H1 (cell line): ENCODE measurements at regions not wholly inside any gene's neighbourhood (a gene's known extent, or its start where the extent isn't known, plus 50 kb on each side); places are given as distances from the start of the nearest gene placed in this dataset.

Source experiments
- CTCF ChIA-PET: fragments of 300-600 bp; sonication (Branson Sonifier 250); formaldehyde crosslinking; loops from one replicate; lab custom pipeline; 2021; ENCODE audit not compliant: partially characterized antibody; lab: Charles Lee
- POLR2A ChIA-PET: fragments of 300-600 bp; sonication (Branson Sonifier 250); formaldehyde crosslinking; loops from one replicate; lab custom pipeline; 2021; ENCODE audit warnings: inconsistent platforms; ENCODE audit not compliant: partially characterized antibody; lab: Charles Lee
- DNase-seq, 2 experiments: peaks; one replicate each; pipeline versions ENCODE4 v3.0.0 to v3.0.0-alpha.2; 2010 to 2022; ENCODE audit warnings: low spot score in 2 of 2, low read depth in 1 of 2, mixed read lengths in 1 of 2
- FAIRE-seq: peaks from 2 replicates; lab custom pipeline; 2011; peaks lifted over from hg19 to GRCh38; lab: Jason Lieb, UNC
- H2AFZ ChIP-seq: 2 replicates; pipeline ENCODE4 v1.8.1; 2012; ENCODE audit warnings: low read length, inconsistent platforms
- H2AK5ac ChIP-seq: 2 replicates; pipeline ENCODE4 v1.6.1; 2013; ENCODE audit warnings: low read depth, low read length
- H2BK120ac ChIP-seq: replicated peaks from 2 replicates; pipeline ENCODE3; 2013; ENCODE audit warnings: low read depth, low read length, inconsistent platforms
- H2BK12ac ChIP-seq: 2 replicates; pipeline ENCODE4 v1.6.1; 2013; ENCODE audit warnings: low read depth, low read length
- H2BK15ac ChIP-seq: 2 replicates; pipeline ENCODE4 v1.6.1; 2013; ENCODE audit warnings: low read length
- H2BK20ac ChIP-seq: 2 replicates; pipeline ENCODE4 v1.6.1; 2013; ENCODE audit warnings: low read length
- H2BK5ac ChIP-seq: 2 replicates; pipeline ENCODE4 v1.6.1; 2013; ENCODE audit warnings: low read depth, low read length
- H3K14ac ChIP-seq: 2 replicates; pipeline ENCODE4 v1.6.1; 2013; ENCODE audit warnings: inconsistent platforms; ENCODE audit not compliant: insufficient read length
- H3K18ac ChIP-seq: 2 replicates; pipeline ENCODE4 v1.6.1; 2013; ENCODE audit warnings: low read length; ENCODE audit errors: extremely low read depth
- H3K23ac ChIP-seq: 2 replicates; pipeline ENCODE4 v1.6.1; 2013; ENCODE audit warnings: inconsistent platforms; ENCODE audit not compliant: insufficient read length
- H3K23me2 ChIP-seq: 2 replicates; pipeline ENCODE4 v1.6.1; 2013; ENCODE audit warnings: low read depth, low read length
- H3K27ac ChIP-seq: 2 replicates; pipeline ENCODE4 v1.6.1; 2011; ENCODE audit warnings: low read depth, low read length, inconsistent platforms
- H3K27me3 ChIP-seq, 4 experiments: replicated peaks in 1 of 4; 1 replicate in 1 of 4; 2 replicates in 3 of 4; pipeline versions ENCODE4 v1.6.1 to v1.8.1; 2011 to 2013; ENCODE audit warnings: low read length in 3 of 4, mild to moderate bottlenecking in 3 of 4, inconsistent platforms in 2 of 4, mixed read lengths in 2 of 4, moderate library complexity in 1 of 4; ENCODE audit not compliant: control insufficient read depth in 3 of 4, insufficient read depth in 3 of 4; ENCODE audit errors: extremely low read depth in 1 of 4
- H3K36me3 ChIP-seq, 4 experiments: 2 replicates each; pipeline versions ENCODE4 v1.6.1 to v1.8.1; 2011 to 2013; ENCODE audit warnings: mild to moderate bottlenecking in 4 of 4, low read length in 3 of 4, moderate library complexity in 2 of 4, control low read depth in 1 of 4, inconsistent platforms in 1 of 4; ENCODE audit not compliant: insufficient read depth in 4 of 4, control insufficient read depth in 2 of 4
- H3K4ac ChIP-seq: replicated peaks from 2 replicates; pipeline ENCODE3; 2013; ENCODE audit warnings: low read length, low read depth, mixed read lengths, inconsistent platforms; ENCODE audit not compliant: insufficient read length
- H3K4me1 ChIP-seq, 4 experiments: replicated peaks in 1 of 4; 1 replicate in 1 of 4; 2 replicates in 3 of 4; pipeline versions ENCODE4 v1.6.1 to v1.8.1; 2011 to 2013; ENCODE audit warnings: low read length in 3 of 4, inconsistent platforms in 2 of 4, mixed read lengths in 1 of 4; ENCODE audit not compliant: insufficient read depth in 4 of 4, control insufficient read depth in 3 of 4
- H3K4me2 ChIP-seq, 2 experiments: 2 replicates each; pipeline versions ENCODE4 v1.6.1 to v1.8.1; 2011 to 2013; ENCODE audit warnings: low read depth in 2 of 2, low read length in 2 of 2, control low read depth in 1 of 2, inconsistent platforms in 1 of 2, mild to moderate bottlenecking in 1 of 2; ENCODE audit not compliant: insufficient read depth in 1 of 2
- H3K4me3 ChIP-seq, 4 experiments: fragments of 200-600, 300-600 bp in 1 of 4; sonication (generic), shearing (Covaris generic), sonication (Bioruptor Twin) in 1 of 4; 2 replicates each; pipeline versions ENCODE4 v1.5.1 to v1.8.1; 2011 to 2016; ENCODE audit warnings: low read length in 4 of 4, low read depth in 3 of 4, control low read depth in 2 of 4, inconsistent platforms in 2 of 4, mild to moderate bottlenecking in 2 of 4, mixed read lengths in 1 of 4, moderate library complexity in 1 of 4; ENCODE audit not compliant: insufficient read depth in 2 of 4; ENCODE audit errors: extremely low read depth in 1 of 4
- H3K56ac ChIP-seq: replicated peaks from 2 replicates; pipeline ENCODE3; 2013; ENCODE audit warnings: low read depth, mild to moderate bottlenecking, mixed read lengths, low read length, inconsistent platforms; ENCODE audit not compliant: insufficient read length
- H3K79me1 ChIP-seq: 2 replicates; pipeline ENCODE4 v1.6.1; 2013; ENCODE audit warnings: low read depth, low read length, control low read depth
- H3K79me2 ChIP-seq, 2 experiments: 2 replicates each; pipeline versions ENCODE4 v1.6.1 to v1.8.1; 2012 to 2013; ENCODE audit warnings: low read length in 2 of 2, mild to moderate bottlenecking in 2 of 2, inconsistent platforms in 1 of 2; ENCODE audit not compliant: insufficient read depth in 2 of 2, control insufficient read depth in 1 of 2
- H3K9ac ChIP-seq, 4 experiments: replicated peaks in 1 of 4; 1 replicate in 1 of 4; 2 replicates in 3 of 4; pipeline versions ENCODE4 v1.6.1 to v1.8.1; 2011 to 2013; ENCODE audit warnings: low read depth in 3 of 4, low read length in 3 of 4, control low read depth in 2 of 4, mild to moderate bottlenecking in 2 of 4, moderate library complexity in 2 of 4, inconsistent platforms in 1 of 4; ENCODE audit errors: extremely low read depth in 1 of 4
- H3K9me3 ChIP-seq, 2 experiments: 2 replicates each; pipeline versions ENCODE4 v1.6.1 to v1.8.1; 2012 to 2013; ENCODE audit warnings: mild to moderate bottlenecking in 2 of 2, moderate library complexity in 2 of 2, control low read depth in 1 of 2, inconsistent platforms in 1 of 2, low read depth in 1 of 2, low read length in 1 of 2, mixed read lengths in 1 of 2; ENCODE audit not compliant: insufficient read depth in 2 of 2
- H4K20me1 ChIP-seq, 2 experiments: replicated peaks in 1 of 2; 2 replicates each; pipeline versions ENCODE3 to v1.8.1; 2011 to 2013; ENCODE audit warnings: inconsistent platforms in 2 of 2, low read length in 2 of 2, mild to moderate bottlenecking in 1 of 2; ENCODE audit not compliant: insufficient read depth in 2 of 2, control insufficient read depth in 1 of 2
- H4K5ac ChIP-seq: 2 replicates; pipeline ENCODE4 v1.6.1; 2013; ENCODE audit warnings: low read length, low read depth, mixed read lengths, inconsistent platforms; ENCODE audit not compliant: insufficient read length
- H4K8ac ChIP-seq: 2 replicates; pipeline ENCODE4 v1.8.0; 2013; ENCODE audit warnings: mild to moderate bottlenecking, moderate library complexity, low read length, inconsistent platforms; ENCODE audit not compliant: insufficient read depth; ENCODE audit errors: extremely low read depth
- H4K91ac ChIP-seq: replicated peaks from 2 replicates; pipeline ENCODE3; 2013; ENCODE audit warnings: low read length, mixed read lengths, inconsistent platforms; ENCODE audit not compliant: insufficient read length
- CEBPB ChIP-seq: IDR thresholded peaks from 2 replicates; pipeline ENCODE4 v1.6.1; 2012; ENCODE audit warnings: low read depth, low read length
- CHD1 ChIP-seq: IDR thresholded peaks from 2 replicates; pipeline ENCODE4 v1.6.1; 2012; ENCODE audit warnings: low read depth, low read length, improper control_type of control experiment
- EZH2 ChIP-seq: fragments of 200-600 bp; sonication (generic); IDR thresholded peaks from 2 replicates; pipeline ENCODE4 v1.7.1; 2012; ENCODE audit warnings: low read depth, mild to moderate bottlenecking, moderate library complexity, low read length, inconsistent platforms; ENCODE audit not compliant: severe bottlenecking
- GABPA ChIP-seq: IDR thresholded peaks from 2 replicates; pipeline ENCODE4 v1.6.1; 2011; ENCODE audit warnings: mild to moderate bottlenecking, low read length, moderate library complexity, borderline replicate concordance; ENCODE audit not compliant: insufficient read depth
- RFX5 ChIP-seq: IDR thresholded peaks from 2 replicates; pipeline ENCODE4 v1.6.1; 2011; ENCODE audit warnings: low read depth, low read length, improper control_type of control experiment, borderline replicate concordance
- SAP30 ChIP-seq: fragments of 300-600 bp; sonication (generic); IDR thresholded peaks from 2 replicates; pipeline ENCODE4 v1.7.1; 2012; ENCODE audit warnings: low read length, moderate library complexity, mild to moderate bottlenecking, inconsistent platforms; ENCODE audit not compliant: insufficient read depth, insufficient replicate concordance
- SIRT6 ChIP-seq: IDR thresholded peaks from one replicate; pipeline ENCODE4 v1.7.1; 2012; ENCODE audit warnings: low read length, inconsistent platforms
- SP1 ChIP-seq: IDR thresholded peaks from 2 replicates; pipeline ENCODE4 v1.6.1; 2011; ENCODE audit warnings: low read depth, low read length
- SP2 ChIP-seq: IDR thresholded peaks from 2 replicates; pipeline ENCODE4 v1.6.1; 2012; ENCODE audit warnings: mild to moderate bottlenecking, low read length, inconsistent platforms
- WGBS, 2 experiments: shearing (Covaris generic) in 1 of 2; methylation state at CpG; one replicate each; pipeline versions ENCODE4 v1.1.6 to v1.1.7; 2013 to 2015; ENCODE audit warnings: low lambda C conversion rate in 2 of 2, mixed read lengths in 2 of 2, inconsistent platforms in 1 of 2, low coverage in 1 of 2, missing lambda C conversion rate in 1 of 2; ENCODE audit not compliant: insufficient replicate concordance in 2 of 2, insufficient coverage in 1 of 2, insufficient read length in 1 of 2; ENCODE audit errors: extremely low coverage in 1 of 2, missing lambda C conversion rate in 1 of 2; 5-methylcytosine and 5-hydroxymethylcytosine counted together

GRCh38 chrX:7582191-7582590, 260.8 kb upstream of the VCX start:
- no peak overlapping the region for H3K56ac ChIP-seq
- WGBS, 2 experiments, result 77% methylated on average over 2 of the region's 4 CpGs; no CpG with 5 or more reads in 1 of the 2 experiments

More at GRCh38 chrX:7582191-7582590, 260.8 kb upstream of the VCX start:
- Histone ChIP-seq H2BK12ac (no peak overlapping the region), H3K79me2 (no peaks in the 10 kb centered on the region), H2BK20ac (no peak overlapping the region), H2BK5ac (no peak overlapping the region), H3K4me2 (no peak overlapping the region), H3K79me1 (no peaks in the 10 kb centered on the region), H3K23ac (no peak overlapping the region), H3K18ac (no peak overlapping the region), H3K9me3 (no peaks in the 10 kb centered on the region), H3K9ac (no peak overlapping the region), H4K8ac (no peak overlapping the region), H2BK15ac (no peak overlapping the region), H3K27me3 (no peaks in the 10 kb centered on the region), H3K4me1 (no peaks in the 10 kb centered on the region), H4K20me1 (no peaks in the 10 kb centered on the region), H2AFZ (no peak overlapping the region), H2AK5ac (no peak overlapping the region), H4K5ac (no peak overlapping the region), H3K4ac (no peak overlapping the region), H3K27ac (no peak overlapping the region), H3K36me3 (no peaks in the 10 kb centered on the region), H3K4me3 (no peak overlapping the region), H2BK120ac (no peak overlapping the region), H4K91ac (no peak overlapping the region), H3K23me2 (no peaks in the 10 kb centered on the region; the same call in 1 of the 2 replicates), H3K14ac (no peak overlapping the region)
- ChIA-PET CTCF (no interaction called here), POLR2A (no interaction called here)
- TF ChIP-seq CEBPB (no peak), EZH2 (no peak), SIRT6 (no peak), SP1 (no peak), GABPA (no peak), RFX5 (no peak), SP2 (no peak), SAP30 (no peak), CHD1 (no peak)
- FAIRE-seq, result peak; percentile 60
- no peak for DNase-seq
